ENCODE measurements at regions not wholly inside any gene's neighbourhood (a gene's known extent, or its start where the extent isn't known, plus 50 kb on each side); places are given as distances from the start of the nearest gene placed in this dataset.

- TF ChIP-seq, protein P1, sequence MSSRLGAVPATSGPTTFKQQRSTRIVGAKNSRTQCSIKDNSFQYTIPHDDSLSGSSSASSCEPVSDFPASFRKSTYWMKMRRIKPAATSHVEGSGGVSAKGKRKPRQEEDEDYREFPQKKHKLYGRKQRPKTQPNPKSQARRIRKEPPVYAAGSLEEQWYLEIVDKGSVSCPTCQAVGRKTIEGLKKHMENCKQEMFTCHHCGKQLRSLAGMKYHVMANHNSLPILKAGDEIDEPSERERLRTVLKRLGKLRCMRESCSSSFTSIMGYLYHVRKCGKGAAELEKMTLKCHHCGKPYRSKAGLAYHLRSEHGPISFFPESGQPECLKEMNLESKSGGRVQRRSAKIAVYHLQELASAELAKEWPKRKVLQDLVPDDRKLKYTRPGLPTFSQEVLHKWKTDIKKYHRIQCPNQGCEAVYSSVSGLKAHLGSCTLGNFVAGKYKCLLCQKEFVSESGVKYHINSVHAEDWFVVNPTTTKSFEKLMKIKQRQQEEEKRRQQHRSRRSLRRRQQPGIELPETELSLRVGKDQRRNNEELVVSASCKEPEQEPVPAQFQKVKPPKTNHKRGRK (CRISPR knock-in tag; IDR thresholded peaks at IDR 0.05; ENCODE audit: borderline replicate concordance), result no peak
- TF ChIP-seq ZNF232 (CRISPR knock-in tag; IDR thresholded peaks at IDR 0.05), result no peak
- TF ChIP-seq, protein P2, sequence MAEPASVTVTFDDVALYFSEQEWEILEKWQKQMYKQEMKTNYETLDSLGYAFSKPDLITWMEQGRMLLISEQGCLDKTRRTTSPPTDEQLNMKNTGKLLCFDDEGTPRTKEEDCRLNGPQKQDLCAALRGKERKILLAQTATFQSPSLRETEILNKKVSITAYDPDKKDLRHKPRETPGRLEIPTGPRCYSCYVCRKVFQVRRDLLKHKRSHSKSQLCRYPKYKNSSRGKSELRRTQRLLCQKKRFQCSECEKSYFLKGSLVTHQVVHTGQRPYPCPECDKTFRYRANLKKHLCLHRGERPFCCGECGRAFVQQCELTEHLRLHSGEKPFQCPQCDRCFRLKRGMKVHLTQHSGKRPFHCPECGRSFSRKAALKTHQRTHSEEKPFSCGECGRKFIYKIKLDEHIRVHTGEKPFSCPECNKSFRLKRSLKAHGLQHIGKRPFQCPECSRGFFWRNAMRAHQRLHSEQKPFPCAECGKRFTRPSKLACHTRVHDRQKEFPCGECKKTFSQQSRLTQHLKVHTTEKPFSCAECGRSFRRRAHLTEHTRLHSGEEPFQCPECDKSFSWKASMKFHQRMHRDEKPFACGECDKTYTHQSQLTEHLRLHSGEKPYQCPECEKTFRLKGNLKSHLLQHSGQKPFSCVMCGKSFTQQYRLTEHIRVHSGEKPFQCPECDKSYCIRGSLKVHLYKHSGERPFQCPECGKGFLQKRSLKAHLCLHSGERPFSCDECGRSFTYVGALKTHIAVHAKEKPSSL (CRISPR knock-in tag; conservative IDR thresholded peaks at IDR 0.05), result no peak
- no peak for TF ChIP-seq ZNF671 (CRISPR knock-in tag; IDR thresholded peaks at IDR 0.05)
- TF ChIP-seq, protein P3, sequence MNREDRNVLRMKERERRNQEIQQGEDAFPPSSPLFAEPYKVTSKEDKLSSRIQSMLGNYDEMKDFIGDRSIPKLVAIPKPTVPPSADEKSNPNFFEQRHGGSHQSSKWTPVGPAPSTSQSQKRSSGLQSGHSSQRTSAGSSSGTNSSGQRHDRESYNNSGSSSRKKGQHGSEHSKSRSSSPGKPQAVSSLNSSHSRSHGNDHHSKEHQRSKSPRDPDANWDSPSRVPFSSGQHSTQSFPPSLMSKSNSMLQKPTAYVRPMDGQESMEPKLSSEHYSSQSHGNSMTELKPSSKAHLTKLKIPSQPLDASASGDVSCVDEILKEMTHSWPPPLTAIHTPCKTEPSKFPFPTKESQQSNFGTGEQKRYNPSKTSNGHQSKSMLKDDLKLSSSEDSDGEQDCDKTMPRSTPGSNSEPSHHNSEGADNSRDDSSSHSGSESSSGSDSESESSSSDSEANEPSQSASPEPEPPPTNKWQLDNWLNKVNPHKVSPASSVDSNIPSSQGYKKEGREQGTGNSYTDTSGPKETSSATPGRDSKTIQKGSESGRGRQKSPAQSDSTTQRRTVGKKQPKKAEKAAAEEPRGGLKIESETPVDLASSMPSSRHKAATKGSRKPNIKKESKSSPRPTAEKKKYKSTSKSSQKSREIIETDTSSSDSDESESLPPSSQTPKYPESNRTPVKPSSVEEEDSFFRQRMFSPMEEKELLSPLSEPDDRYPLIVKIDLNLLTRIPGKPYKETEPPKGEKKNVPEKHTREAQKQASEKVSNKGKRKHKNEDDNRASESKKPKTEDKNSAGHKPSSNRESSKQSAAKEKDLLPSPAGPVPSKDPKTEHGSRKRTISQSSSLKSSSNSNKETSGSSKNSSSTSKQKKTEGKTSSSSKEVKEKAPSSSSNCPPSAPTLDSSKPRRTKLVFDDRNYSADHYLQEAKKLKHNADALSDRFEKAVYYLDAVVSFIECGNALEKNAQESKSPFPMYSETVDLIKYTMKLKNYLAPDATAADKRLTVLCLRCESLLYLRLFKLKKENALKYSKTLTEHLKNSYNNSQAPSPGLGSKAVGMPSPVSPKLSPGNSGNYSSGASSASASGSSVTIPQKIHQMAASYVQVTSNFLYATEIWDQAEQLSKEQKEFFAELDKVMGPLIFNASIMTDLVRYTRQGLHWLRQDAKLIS (CRISPR knock-in tag; IDR thresholded peaks at IDR 0.05; ENCODE audit: borderline replicate concordance), result no peak
- no peak for TF ChIP-seq CREB1 (CRISPR knock-in tag; IDR thresholded peaks at IDR 0.05)
Observed at GRCh38 chr12:41697161-41697560, 447.5 kb downstream of the GXYLT1 start (continued).

DNA sequence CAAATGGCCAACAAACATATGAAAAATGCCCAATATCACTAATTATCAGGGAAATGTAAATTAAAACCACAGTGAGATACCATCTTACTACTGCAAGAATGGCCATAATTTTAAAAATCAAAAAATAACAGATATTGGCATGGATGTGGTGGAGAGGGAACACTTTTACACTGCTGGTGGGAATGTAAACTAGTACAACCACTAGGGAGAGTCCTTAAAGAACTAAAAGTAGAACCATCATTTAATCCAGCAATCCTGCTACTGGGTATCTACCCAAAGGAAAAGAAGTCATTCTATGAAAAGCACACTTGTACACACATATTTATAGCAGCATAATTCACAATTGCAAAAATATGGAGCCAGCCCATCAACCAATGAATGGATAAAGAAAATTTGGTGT is 459.7 kb downstream of the GXYLT1 start:
- Mint-ChIP-seq H3K36me3 (no peaks in the 10 kb centered on the region), H3K9me3 (no peaks in the 10 kb centered on the region), H3K4me3 (no peak overlapping the region), H3K27ac (no peak overlapping the region), H3K27me3 (ENCODE audit: low read depth) (no peaks in the 10 kb centered on the region), H3K4me1 (no peaks in the 10 kb centered on the region)
- CTCF ChIA-PET, result no interaction called here
- POLR2A ChIA-PET, result no interaction called here
- DNase-seq (ENCODE audit: low spot score) (no peak), ATAC-seq (no peak)
- TF ChIP-seq ZBTB21 (CRISPR knock-in tag; IDR thresholded peaks at IDR 0.05; ENCODE audit: borderline replicate concordance), result no peak
- no peak for TF ChIP-seq SP1 (CRISPR knock-in tag; conservative IDR thresholded peaks at IDR 0.05)
- TF ChIP-seq EMX1 (CRISPR knock-in tag; IDR thresholded peaks at IDR 0.05), result no peak
- TF ChIP-seq, protein P4, sequence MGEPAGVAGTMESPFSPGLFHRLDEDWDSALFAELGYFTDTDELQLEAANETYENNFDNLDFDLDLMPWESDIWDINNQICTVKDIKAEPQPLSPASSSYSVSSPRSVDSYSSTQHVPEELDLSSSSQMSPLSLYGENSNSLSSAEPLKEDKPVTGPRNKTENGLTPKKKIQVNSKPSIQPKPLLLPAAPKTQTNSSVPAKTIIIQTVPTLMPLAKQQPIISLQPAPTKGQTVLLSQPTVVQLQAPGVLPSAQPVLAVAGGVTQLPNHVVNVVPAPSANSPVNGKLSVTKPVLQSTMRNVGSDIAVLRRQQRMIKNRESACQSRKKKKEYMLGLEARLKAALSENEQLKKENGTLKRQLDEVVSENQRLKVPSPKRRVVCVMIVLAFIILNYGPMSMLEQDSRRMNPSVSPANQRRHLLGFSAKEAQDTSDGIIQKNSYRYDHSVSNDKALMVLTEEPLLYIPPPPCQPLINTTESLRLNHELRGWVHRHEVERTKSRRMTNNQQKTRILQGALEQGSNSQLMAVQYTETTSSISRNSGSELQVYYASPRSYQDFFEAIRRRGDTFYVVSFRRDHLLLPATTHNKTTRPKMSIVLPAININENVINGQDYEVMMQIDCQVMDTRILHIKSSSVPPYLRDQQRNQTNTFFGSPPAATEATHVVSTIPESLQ (CRISPR knock-in tag; IDR thresholded peaks at IDR 0.05), result no peak
- TF ChIP-seq NFYB (CRISPR knock-in tag; conservative IDR thresholded peaks at IDR 0.05; ENCODE audit: low read depth), result no peak
- TF ChIP-seq GABPB1 (CRISPR knock-in tag; IDR thresholded peaks at IDR 0.05), result no peak
- TF ChIP-seq, protein P5, sequence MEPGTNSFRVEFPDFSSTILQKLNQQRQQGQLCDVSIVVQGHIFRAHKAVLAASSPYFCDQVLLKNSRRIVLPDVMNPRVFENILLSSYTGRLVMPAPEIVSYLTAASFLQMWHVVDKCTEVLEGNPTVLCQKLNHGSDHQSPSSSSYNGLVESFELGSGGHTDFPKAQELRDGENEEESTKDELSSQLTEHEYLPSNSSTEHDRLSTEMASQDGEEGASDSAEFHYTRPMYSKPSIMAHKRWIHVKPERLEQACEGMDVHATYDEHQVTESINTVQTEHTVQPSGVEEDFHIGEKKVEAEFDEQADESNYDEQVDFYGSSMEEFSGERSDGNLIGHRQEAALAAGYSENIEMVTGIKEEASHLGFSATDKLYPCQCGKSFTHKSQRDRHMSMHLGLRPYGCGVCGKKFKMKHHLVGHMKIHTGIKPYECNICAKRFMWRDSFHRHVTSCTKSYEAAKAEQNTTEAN (CRISPR knock-in tag; IDR thresholded peaks at IDR 0.05), result no peak
- TF ChIP-seq NFATC4 (CRISPR knock-in tag; IDR thresholded peaks at IDR 0.05), result no peak
- TF ChIP-seq ZNF219 (CRISPR knock-in tag; IDR thresholded peaks at IDR 0.05; ENCODE audit: borderline replicate concordance), result no peak
- no peak for TF ChIP-seq USF1 (CRISPR knock-in tag; IDR thresholded peaks at IDR 0.05)
- TF ChIP-seq, protein P6, sequence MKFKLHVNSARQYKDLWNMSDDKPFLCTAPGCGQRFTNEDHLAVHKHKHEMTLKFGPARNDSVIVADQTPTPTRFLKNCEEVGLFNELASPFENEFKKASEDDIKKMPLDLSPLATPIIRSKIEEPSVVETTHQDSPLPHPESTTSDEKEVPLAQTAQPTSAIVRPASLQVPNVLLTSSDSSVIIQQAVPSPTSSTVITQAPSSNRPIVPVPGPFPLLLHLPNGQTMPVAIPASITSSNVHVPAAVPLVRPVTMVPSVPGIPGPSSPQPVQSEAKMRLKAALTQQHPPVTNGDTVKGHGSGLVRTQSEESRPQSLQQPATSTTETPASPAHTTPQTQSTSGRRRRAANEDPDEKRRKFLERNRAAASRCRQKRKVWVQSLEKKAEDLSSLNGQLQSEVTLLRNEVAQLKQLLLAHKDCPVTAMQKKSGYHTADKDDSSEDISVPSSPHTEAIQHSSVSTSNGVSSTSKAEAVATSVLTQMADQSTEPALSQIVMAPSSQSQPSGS (CRISPR knock-in tag; IDR thresholded peaks at IDR 0.05; ENCODE audit: borderline replicate concordance, low read depth), result no peak
- TF ChIP-seq GTF2I (CRISPR knock-in tag; conservative IDR thresholded peaks at IDR 0.05), result no peak
- no peak for TF ChIP-seq PRDM15 (CRISPR knock-in tag; IDR thresholded peaks at IDR 0.05)

Measured in WTC11 (cell line).